Keratinocyte (primary cell): ENCODE measurements at regions not wholly inside any gene's neighbourhood (a gene's known extent, or its start where the extent isn't known, plus 50 kb on each side); places are given as distances from the start of the nearest gene placed in this dataset.
"Not testable (repeated sequence)": the region's sequence is repeated elsewhere in the genome, so short reads cannot be mapped to it uniquely, and the experiment has no call there.

Experiments
- DNase-seq: peaks from one replicate; pipeline ENCODE4 v3.0.0-alpha.2; 2011; ENCODE audit warnings: low read depth, missing footprints, low spot score
- FAIRE-seq: peaks from 2 replicates; lab custom pipeline; 2011; peaks lifted over from hg19 to GRCh38; lab: Jason Lieb, UNC
- H2AFZ ChIP-seq: 2 replicates; pipeline ENCODE4 v1.6.0; 2012; ENCODE audit warnings: low read length, control low read depth, inconsistent platforms; ENCODE audit not compliant: control insufficient read depth
- H3K27ac ChIP-seq: 2 replicates; pipeline ENCODE4 v1.5.1; 2011; ENCODE audit warnings: low read length; ENCODE audit not compliant: control insufficient read depth, insufficient read depth
- H3K27me3 ChIP-seq: 3 replicates; pipeline ENCODE4 v1.6.0; 2011; ENCODE audit warnings: low read length; ENCODE audit not compliant: control insufficient read depth, insufficient read depth; ENCODE audit errors: extremely low read depth
- H3K36me3 ChIP-seq, 2 experiments: 2 replicates in 1 of 2; 3 replicates in 1 of 2; pipeline ENCODE4 v1.5.1; 2011; ENCODE audit warnings: low read length in 2 of 2, mild to moderate bottlenecking in 1 of 2; ENCODE audit not compliant: control insufficient read depth in 2 of 2, insufficient read depth in 2 of 2; ENCODE audit errors: extremely low read depth in 1 of 2
- H3K4me1 ChIP-seq: 3 replicates; pipeline ENCODE4 v1.5.1; 2011; ENCODE audit warnings: low read length; ENCODE audit not compliant: control insufficient read depth, insufficient read depth; ENCODE audit errors: extremely low read depth
- H3K4me2 ChIP-seq: 3 replicates; pipeline ENCODE4 v1.6.0; 2011; ENCODE audit warnings: low read depth, low read length; ENCODE audit not compliant: control insufficient read depth, insufficient read depth; ENCODE audit errors: extremely low read depth
- H3K4me3 ChIP-seq, 3 experiments: fragments of 200-600 bp in 1 of 3; sonication (generic) in 1 of 3; 2 replicates in 2 of 3; 3 replicates in 1 of 3; pipeline ENCODE4 v1.5.1; 2011 to 2016; ENCODE audit warnings: low read length in 3 of 3, mild to moderate bottlenecking in 3 of 3, control low read depth in 2 of 3, inconsistent platforms in 1 of 3, low read depth in 1 of 3, mixed read lengths in 1 of 3, mixed run types in 1 of 3, moderate library complexity in 1 of 3; ENCODE audit not compliant: control insufficient read depth in 2 of 3, insufficient read depth in 2 of 3; ENCODE audit errors: extremely low read depth in 1 of 3
- H3K79me2 ChIP-seq: 2 replicates; pipeline ENCODE4 v1.6.0; 2012; ENCODE audit warnings: low read length; ENCODE audit not compliant: control insufficient read depth, insufficient read depth
- H3K9ac ChIP-seq: 3 replicates; pipeline ENCODE4 v1.6.0; 2011; ENCODE audit warnings: low read length; ENCODE audit not compliant: control insufficient read depth, insufficient read depth; ENCODE audit errors: extremely low read depth
- H3K9me1 ChIP-seq: 3 replicates; pipeline ENCODE4 v1.6.0; 2011; ENCODE audit warnings: low read length; ENCODE audit not compliant: control insufficient read depth, insufficient read depth; ENCODE audit errors: extremely low read depth
- H3K9me3 ChIP-seq: 2 replicates; pipeline ENCODE4 v1.5.1; 2012; ENCODE audit warnings: low read depth, low read length; ENCODE audit not compliant: control insufficient read depth
- H4K20me1 ChIP-seq: 3 replicates; pipeline ENCODE4 v1.6.0; 2011; ENCODE audit warnings: low read length; ENCODE audit not compliant: control insufficient read depth, insufficient read depth; ENCODE audit errors: extremely low read depth
- EZH2 ChIP-seq: IDR thresholded peaks from one replicate; pipeline ENCODE4 v1.6.1; 2012; ENCODE audit warnings: inconsistent platforms, mild to moderate bottlenecking, low read length, moderate library complexity
- dilution Hi-C: fragments of 300-500 bp; cut with MboI; formaldehyde crosslinking; loops from one replicate; pipeline ENCODE4 v1.7.0; 2020; ENCODE audit warnings: low sequenced_read_pairs; ENCODE audit not compliant: extremely low pct_ligation_motif_present
- TF ChIP-seq, protein P1 (sequence below), 3 experiments: IDR thresholded peaks in 1 of 3; conservative IDR thresholded peaks in 1 of 3; optimal IDR thresholded peaks in 1 of 3; 2 replicates in 2 of 3; 3 replicates in 1 of 3; pipeline versions ENCODE3 to v1.5.1; 2011; ENCODE audit warnings: low read length in 3 of 3, mild to moderate bottlenecking in 3 of 3, moderate library complexity in 2 of 3, control low read depth in 1 of 3, inconsistent platforms in 1 of 3; ENCODE audit not compliant: insufficient read depth in 2 of 3; ENCODE audit errors: extremely low read depth in 1 of 3

DNA sequence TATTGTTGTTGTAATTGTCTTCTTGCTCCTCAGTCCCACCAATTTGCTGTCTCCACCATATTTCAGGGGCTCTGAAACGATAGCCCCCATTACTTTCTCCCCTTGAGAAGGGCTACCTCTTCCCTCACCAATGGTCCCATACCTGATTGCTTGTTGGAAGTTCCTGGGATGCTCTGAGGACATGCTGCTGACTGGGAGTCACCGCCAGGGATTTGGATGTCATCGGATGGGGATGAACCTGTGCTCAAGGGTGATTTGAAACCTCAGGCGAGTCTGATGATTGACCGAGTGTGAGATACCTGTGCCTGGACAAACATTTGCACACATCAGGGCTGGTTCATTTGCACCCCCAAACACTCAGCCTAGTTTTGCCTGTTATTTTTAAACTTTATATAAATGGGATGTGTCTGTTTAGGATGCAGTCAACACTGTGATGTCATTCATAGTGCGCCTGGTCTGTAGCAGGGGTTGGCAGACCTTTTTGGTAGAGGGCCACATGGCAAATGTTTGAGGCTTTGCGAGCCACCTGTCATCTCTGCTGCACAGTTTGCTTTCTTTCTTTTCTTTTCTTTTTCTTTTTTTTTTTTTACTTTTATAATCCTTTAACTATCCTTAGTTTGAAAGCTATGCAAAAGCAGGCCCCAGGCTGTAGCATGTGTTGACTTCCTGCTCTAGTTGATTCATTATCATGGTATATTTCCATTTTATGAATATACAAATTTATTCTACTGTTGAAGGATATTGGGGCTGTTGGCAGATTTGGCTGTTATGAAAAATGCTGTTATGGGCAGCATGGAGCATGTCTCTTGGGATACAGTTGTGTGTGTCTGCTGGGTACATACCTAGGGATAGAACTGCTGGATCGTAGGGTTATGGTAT lies 118.5 kb upstream of the PHACTR3 start:
- Histone ChIP-seq H3K9ac (no peak overlapping the region), H3K79me2 (no peaks in the 10 kb centered on the region)

DNA sequence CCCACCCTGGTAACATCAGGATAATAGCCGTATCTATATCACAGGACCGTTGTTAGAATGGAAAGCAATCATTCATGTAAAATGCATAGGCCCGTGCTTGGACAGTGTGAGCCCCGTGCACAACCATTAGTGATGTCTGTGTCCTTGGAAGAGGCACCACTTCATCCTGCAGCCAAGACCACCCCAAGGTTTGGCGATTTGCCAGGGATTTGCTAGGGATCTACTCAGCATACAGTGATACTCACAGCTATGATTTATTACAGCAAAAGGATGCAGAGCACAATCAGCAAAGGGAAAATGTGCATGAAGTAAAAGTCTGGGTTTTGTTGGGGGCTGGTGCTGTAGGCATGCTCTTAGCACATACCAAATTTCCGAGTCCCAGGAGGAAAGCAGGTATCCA lies 115.9 kb upstream of the PHACTR3 start:
- not testable (repeated sequence) for H3K27me3 ChIP-seq, FAIRE-seq, H3K4me1 ChIP-seq

More for the DNA sequence above, 118.5 kb upstream of the PHACTR3 start:
- no peaks in the 10 kb centered on the region for H3K4me1 ChIP-seq
- no peaks in the 10 kb centered on the region for H3K9me3 ChIP-seq
- no peaks in the 10 kb centered on the region for H3K36me3 ChIP-seq
- TF ChIP-seq EZH2 = no peak
- TF ChIP-seq, protein P1, sequence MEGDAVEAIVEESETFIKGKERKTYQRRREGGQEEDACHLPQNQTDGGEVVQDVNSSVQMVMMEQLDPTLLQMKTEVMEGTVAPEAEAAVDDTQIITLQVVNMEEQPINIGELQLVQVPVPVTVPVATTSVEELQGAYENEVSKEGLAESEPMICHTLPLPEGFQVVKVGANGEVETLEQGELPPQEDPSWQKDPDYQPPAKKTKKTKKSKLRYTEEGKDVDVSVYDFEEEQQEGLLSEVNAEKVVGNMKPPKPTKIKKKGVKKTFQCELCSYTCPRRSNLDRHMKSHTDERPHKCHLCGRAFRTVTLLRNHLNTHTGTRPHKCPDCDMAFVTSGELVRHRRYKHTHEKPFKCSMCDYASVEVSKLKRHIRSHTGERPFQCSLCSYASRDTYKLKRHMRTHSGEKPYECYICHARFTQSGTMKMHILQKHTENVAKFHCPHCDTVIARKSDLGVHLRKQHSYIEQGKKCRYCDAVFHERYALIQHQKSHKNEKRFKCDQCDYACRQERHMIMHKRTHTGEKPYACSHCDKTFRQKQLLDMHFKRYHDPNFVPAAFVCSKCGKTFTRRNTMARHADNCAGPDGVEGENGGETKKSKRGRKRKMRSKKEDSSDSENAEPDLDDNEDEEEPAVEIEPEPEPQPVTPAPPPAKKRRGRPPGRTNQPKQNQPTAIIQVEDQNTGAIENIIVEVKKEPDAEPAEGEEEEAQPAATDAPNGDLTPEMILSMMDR (optimal IDR thresholded peaks at IDR 0.05 in 1 of 3, IDR thresholded peaks at IDR 0.05 in 1 of 3, conservative IDR thresholded peaks at IDR 0.05 in 1 of 3; ENCODE audit: extremely low read depth in 1 of 3, insufficient read depth in 2 of 3, low read length in 3 of 3) = no peak
- no peak overlapping the region for H3K27ac ChIP-seq
- no peak overlapping the region for H3K4me3 ChIP-seq
- no peak for DNase-seq
- H3K4me2 ChIP-seq = no peak overlapping the region
- dilution Hi-C loops = no loop called here
- no peak overlapping the region for H2AFZ ChIP-seq
- H3K27me3 ChIP-seq = no peaks in the 10 kb centered on the region
- no peaks in the 10 kb centered on the region for H3K9me1 ChIP-seq
- no peak for FAIRE-seq
- no peaks in the 10 kb centered on the region for H4K20me1 ChIP-seq

DNA sequence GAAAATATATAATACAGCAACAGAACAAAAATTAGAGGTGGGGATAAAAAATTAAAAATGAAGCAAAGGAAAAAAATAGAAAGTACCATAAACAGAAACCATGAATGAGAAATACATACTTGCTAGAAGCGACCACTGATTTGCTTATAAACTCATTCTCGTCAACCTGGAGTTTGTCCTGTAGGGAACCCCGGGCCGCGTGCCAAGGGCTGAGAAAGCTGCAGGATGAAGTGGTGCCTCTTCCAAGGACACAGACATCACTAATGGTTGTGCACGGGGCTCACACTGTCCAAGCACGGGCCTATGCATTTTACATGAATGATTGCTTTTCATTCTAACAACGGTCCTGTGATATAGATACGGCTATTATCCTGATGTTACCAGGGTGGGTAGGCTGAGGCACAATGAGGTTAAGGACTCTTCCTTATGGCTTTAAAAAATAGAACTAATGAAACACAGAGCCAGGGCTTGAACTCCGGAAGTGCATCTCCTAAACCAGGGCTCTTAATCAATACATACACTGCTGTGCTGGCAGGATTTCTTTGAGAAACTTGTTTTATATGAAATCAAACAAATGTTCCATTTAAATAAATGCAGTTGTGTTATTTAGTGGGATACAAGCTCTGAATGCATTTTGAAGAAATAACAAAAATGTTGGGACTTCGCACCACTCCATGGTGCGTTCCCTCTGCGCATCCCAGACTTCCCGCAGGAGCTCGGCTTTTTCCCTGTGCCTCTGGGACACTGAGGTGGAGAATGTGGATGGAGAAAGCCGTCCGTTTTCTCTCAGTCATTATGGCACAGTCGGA lies 113.9 kb upstream of the PHACTR3 start:
- H2AFZ ChIP-seq, dilution Hi-C loops, H3K4me3 ChIP-seq, H3K9me1 ChIP-seq, H3K9ac ChIP-seq, H3K36me3 ChIP-seq, DNase-seq, FAIRE-seq, H3K79me2 ChIP-seq, H3K4me1 ChIP-seq, H3K9me3 ChIP-seq, H3K27ac ChIP-seq, H3K4me2 ChIP-seq, H4K20me1 ChIP-seq, H3K27me3 ChIP-seq: not testable (repeated sequence)

More for the DNA sequence above, 115.9 kb upstream of the PHACTR3 start:
- H4K20me1 ChIP-seq, dilution Hi-C loops, H3K79me2 ChIP-seq, H3K4me2 ChIP-seq, H3K4me3 ChIP-seq, H3K9me1 ChIP-seq, DNase-seq, H3K9me3 ChIP-seq, H2AFZ ChIP-seq, H3K9ac ChIP-seq, H3K36me3 ChIP-seq, H3K27ac ChIP-seq: not testable (repeated sequence)
